Activated CD8-positive, alpha-beta memory T cell treated with anti-CD3 and anti-CD28 coated beads, Interleukin-2, amount 50 U/mL, for 24 hours (primary cell): ENCODE measurements at regions not wholly inside any gene's neighbourhood (a gene's known extent, or its start where the extent isn't known, plus 50 kb on each side); places are given as distances from the start of the nearest gene placed in this dataset.

ENCODE experiments used
- DNase-seq: peaks from one replicate; pipeline ENCODE4 v3.0.0-alpha.2; 2020; ENCODE audit errors: extremely low read depth

DNA sequence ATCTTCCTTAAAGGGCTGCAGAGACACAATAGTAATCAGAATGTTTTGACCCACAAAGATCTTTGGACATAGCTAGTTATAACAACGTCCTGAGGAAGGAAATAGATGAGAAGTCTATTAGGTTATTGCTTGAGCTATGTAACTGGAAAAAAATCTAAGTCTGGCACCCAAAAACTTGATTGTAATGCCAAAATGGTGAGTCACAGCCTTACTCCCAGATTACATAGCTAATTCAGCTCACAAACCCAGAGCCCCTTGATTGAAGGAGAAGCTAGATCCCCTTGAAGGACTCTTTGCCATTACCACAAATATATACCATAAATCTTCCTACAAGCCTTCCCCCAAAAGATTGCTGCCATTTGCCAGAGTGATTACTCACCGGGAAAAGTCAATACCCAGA lies 341.8 kb upstream of the KIF2A start:
- DNase-seq, result no peak

GRCh38 chr5:61965069-61965468 lies 340.9 kb upstream of the KIF2A start:
- no peak for DNase-seq

DNA sequence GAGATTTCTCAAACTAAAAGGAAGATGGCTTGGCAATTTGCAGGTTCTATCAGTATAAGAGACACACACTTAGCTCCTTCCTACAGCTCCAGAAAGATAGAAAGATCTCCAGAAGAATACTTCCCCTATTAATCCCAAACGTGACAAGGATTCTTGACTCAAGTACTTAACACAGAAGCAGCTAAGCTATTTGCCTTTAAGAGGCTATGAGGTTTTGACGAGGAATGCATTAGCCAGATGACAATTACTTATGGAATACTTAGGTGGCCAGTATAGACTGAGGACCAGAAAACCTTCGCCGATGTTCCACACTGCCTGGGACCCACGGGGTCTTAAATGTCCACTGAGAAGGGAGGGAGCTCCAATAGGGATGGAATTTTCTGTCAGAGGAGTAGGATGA lies 340.5 kb upstream of the KIF2A start:
- DNase-seq, result no peak

GRCh38 chr5:61966296-61966955 lies 339.6 kb upstream of the KIF2A start:
- no peak for DNase-seq

DNA sequence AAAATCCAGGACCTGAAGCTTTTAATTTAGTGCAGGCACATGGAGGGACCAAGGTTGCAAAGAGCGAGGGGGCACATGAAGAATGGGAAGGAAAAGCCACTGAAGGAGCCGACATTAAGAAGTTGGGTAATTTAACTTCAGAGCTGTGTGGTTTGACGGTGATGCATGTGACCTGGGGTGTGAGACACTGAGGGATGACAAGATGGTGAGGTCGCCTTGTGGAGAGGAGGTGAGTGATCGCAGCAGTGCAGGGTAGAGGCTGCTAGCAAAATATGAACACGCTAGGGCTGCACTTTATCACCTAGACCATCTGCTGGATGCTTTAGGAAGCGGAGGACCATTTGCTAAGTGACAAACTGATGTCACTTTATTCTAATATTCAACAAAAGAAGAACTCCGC lies 339.0 kb upstream of the KIF2A start:
- DNase-seq, result no peak

DNA sequence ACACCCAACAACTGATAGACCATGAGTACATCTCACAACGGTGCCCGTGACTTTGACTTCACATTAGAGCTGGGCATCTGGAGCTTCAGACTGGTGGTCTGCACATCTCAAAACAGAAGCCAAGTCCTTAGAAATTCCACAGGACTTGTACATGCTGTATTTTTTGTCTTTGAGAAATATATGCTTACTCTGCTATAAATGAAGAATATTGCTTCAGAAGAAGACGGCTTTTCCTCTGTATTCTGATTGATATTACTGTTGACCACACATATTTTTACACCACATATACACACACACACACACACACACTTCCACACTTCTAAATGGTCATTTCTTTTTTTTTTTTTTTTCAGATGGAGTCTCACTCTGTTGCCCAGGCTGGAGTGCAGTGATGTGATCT lies 338.3 kb upstream of the KIF2A start:
- DNase-seq, result no peak

- no peak for DNase-seq
Observed at GRCh38 chr5:61969347-61969746, 336.7 kb upstream of the KIF2A start.

- DNase-seq, result no peak
Observed at GRCh38 chr5:61969755-61970154, 336.3 kb upstream of the KIF2A start.

- DNase-seq, result no peak
Observed at GRCh38 chr5:61970218-61970617, 335.8 kb upstream of the KIF2A start.

GRCh38 chr5:61974680-61975079 lies 331.3 kb upstream of the KIF2A start:
- DNase-seq, result no peak

DNA sequence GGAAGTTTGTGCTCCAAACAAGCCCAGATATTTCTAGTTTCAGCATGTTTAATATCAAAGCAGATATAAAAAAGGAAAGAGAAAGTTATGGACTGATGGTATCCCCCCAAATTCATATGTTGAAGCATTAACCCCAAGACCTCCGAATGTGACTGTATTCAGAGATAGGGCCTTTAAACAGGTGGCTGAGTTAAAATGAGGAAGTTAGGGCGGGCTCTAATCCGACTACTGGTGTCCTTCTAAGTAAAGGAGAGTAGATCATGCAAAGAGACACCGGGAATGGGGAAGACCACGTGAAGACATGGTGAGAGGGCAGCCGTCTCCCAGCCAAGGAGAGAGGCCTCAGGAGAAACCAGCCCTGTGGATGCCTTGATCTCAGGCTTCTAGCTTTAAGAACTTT lies 324.1 kb upstream of the KIF2A start:
- no peak for DNase-seq

GRCh38 chr5:61991430-61991829 lies 314.6 kb upstream of the KIF2A start:
- no peak for DNase-seq

- no peak for DNase-seq
Observed at GRCh38 chr5:61991866-61992265, 314.1 kb upstream of the KIF2A start.

- DNase-seq, result no peak
Observed at GRCh38 chr5:61993295-61993927, 312.6 kb upstream of the KIF2A start.

- DNase-seq, result no peak
Observed at GRCh38 chr5:61994171-61994570, 311.8 kb upstream of the KIF2A start.

DNA sequence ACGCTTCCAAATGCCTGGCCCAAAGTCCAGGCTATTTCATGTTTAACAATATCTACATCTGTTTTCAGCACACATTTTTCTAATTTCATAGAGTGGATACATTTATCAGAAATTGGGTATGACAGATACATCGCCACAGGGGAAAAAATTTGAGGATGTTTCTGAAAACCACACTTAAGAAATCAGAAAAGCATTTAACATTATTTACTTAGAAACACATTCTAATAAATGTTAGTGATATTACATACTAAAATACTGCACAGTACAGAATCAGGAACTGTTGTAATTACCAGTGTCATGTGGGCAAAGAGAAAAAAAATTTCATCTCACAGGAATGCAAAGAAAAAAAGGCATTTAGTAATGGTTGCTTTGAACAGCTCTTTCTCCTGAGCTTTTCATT lies 310.5 kb upstream of the KIF2A start:
- no peak for DNase-seq

GRCh38 chr5:61999371-61999770 lies 306.6 kb upstream of the KIF2A start:
- no peak for DNase-seq

- no peak for DNase-seq
Observed at GRCh38 chr5:62000646-62001045, 305.4 kb upstream of the KIF2A start.

GRCh38 chr5:62001640-62002039 lies 304.4 kb upstream of the KIF2A start:
- DNase-seq, result no peak

GRCh38 chr5:62002436-62002835 lies 303.6 kb upstream of the KIF2A start:
- DNase-seq, result no peak

- DNase-seq, result no peak
Observed at GRCh38 chr5:62005551-62005950, 300.5 kb upstream of the KIF2A start.

DNA sequence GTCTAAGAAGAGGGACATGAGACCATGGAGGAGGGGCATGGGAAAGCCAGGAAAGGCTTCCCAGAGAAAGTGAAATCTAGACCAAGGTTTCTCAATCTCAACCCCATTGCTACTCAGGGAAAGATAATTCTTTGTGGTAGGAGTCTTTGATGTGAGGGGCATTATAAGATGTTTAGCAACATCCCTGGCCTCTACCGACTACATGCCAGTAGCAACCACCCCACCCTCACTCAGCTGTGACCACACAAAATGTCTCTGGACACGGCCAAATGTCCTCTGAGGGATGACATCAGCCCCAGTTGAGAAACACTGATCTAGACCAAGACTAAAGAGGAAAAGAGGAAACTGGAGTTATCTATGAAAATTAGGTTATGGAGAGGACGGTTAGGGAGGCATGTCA lies 298.5 kb upstream of the KIF2A start:
- DNase-seq, result no peak

- DNase-seq, result no peak
Observed at GRCh38 chr5:62011089-62011664, 294.8 kb upstream of the KIF2A start.

DNA sequence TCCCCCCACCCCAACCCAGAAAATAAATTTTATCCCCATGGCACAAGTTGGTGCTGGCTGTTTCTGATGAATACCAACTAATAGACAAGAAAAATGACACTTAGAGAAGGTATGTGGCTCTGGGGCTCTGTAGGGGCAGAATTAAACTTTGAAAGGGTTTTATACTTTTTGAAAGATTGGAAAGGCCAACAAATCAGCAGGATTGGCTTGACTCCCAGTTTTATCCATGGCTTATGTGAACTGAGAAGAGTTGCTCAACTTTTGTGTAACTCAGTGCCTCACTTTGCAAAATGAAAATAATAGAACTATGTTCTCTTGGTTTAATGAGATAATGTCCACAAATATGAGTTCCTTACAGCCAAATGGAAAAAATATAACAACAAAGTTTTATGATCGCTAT lies 288.9 kb upstream of the KIF2A start:
- DNase-seq, result no peak
